Tibial nerve (tissue), 4 donors: ENCODE measurements at regions not wholly inside any gene's neighbourhood (a gene's known extent, or its start where the extent isn't known, plus 50 kb on each side); places are given as distances from the start of the nearest gene placed in this dataset.

Experiments used
- DNase-seq, 2 donors: peaks; one replicate each; pipeline ENCODE4 v3.0.0-alpha.2; 2019; ENCODE audit warnings: low spot score in 2 of 2
- H3K27ac ChIP-seq, 4 donors: fragments of 200-600 bp; sonication (generic) in 3 of 4; one replicate each; pipeline ENCODE4 v1.5.1; 2017 to 2019; ENCODE audit warnings: mild to moderate bottlenecking in 1 of 4
- H3K27me3 ChIP-seq, 2 donors: fragments of 200-600 bp; sonication (generic) in 1 of 2; one replicate each; pipeline versions ENCODE4 v1.5.1 to v1.6.0; 2017 to 2019
- H3K36me3 ChIP-seq, 3 donors: fragments of 200-600 bp; sonication (generic); one replicate each; pipeline ENCODE4 v1.5.1; 2018 to 2019
- H3K4me1 ChIP-seq, 4 donors: fragments of 200-600 bp; sonication (generic) in 3 of 4; one replicate each; pipeline ENCODE4 v1.5.1; 2017 to 2019
- H3K4me3 ChIP-seq, 4 donors: fragments of 200-600 bp; sonication (generic) in 3 of 4; one replicate each; pipeline ENCODE4 v1.5.1; 2017 to 2019; ENCODE audit warnings: mild to moderate bottlenecking in 1 of 4, moderate library complexity in 1 of 4
- H3K9me3 ChIP-seq, 4 donors: fragments of 200-600 bp; sonication (generic) in 3 of 4; one replicate each; pipeline ENCODE4 v1.5.1; 2017 to 2019
- EP300 ChIP-seq, 2 donors: sonication (generic); formaldehyde crosslinking; IDR thresholded peaks; one replicate each; pipeline ENCODE4 v1.6.1; 2017; ENCODE audit warnings: antibody characterized with exemption in 2 of 2, mild to moderate bottlenecking in 1 of 2
- POLR2A ChIP-seq, 2 donors: fragments of 450-650 bp; IDR thresholded peaks; one replicate each; pipeline ENCODE4 v1.6.1; 2017; ENCODE audit warnings: antibody characterized with exemption in 2 of 2, mild to moderate bottlenecking in 2 of 2, moderate library complexity in 2 of 2
- WGBS, 2 donors: methylation state at CpG; one replicate each; pipeline ENCODE4 v1.1.5; 2018; 5-methylcytosine and 5-hydroxymethylcytosine counted together
- TF ChIP-seq, protein P1 (sequence below), 5 experiments: fragments of 200-600 bp in 3 of 5; fragments of 450-650 bp in 2 of 5; sonication (generic) in 3 of 5; IDR thresholded peaks; one replicate each; pipeline ENCODE4 v1.5.1; 2016 to 2019; ENCODE audit warnings: antibody characterized with exemption in 5 of 5, mild to moderate bottlenecking in 3 of 5, moderate library complexity in 2 of 5

- TF ChIP-seq EP300 (IDR thresholded peaks at IDR 0.05) (no peak), POLR2A (IDR thresholded peaks at IDR 0.05) (no peak)
- TF ChIP-seq, protein P1, sequence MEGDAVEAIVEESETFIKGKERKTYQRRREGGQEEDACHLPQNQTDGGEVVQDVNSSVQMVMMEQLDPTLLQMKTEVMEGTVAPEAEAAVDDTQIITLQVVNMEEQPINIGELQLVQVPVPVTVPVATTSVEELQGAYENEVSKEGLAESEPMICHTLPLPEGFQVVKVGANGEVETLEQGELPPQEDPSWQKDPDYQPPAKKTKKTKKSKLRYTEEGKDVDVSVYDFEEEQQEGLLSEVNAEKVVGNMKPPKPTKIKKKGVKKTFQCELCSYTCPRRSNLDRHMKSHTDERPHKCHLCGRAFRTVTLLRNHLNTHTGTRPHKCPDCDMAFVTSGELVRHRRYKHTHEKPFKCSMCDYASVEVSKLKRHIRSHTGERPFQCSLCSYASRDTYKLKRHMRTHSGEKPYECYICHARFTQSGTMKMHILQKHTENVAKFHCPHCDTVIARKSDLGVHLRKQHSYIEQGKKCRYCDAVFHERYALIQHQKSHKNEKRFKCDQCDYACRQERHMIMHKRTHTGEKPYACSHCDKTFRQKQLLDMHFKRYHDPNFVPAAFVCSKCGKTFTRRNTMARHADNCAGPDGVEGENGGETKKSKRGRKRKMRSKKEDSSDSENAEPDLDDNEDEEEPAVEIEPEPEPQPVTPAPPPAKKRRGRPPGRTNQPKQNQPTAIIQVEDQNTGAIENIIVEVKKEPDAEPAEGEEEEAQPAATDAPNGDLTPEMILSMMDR (IDR thresholded peaks at IDR 0.05) = no peak
- no peaks in the 10 kb centered on the region for H3K27me3 ChIP-seq
- no peaks in the 10 kb centered on the region for H3K4me1 ChIP-seq
- no peak for DNase-seq
- H3K27ac ChIP-seq = no peak overlapping the region
- 66 to 79% methylated on average over 2 of the region's 2 CpGs for WGBS, 2 donors
- no peaks in the 10 kb centered on the region for H3K9me3 ChIP-seq
- H3K4me3 ChIP-seq = no peak overlapping the region
- no peaks in the 10 kb centered on the region for H3K36me3 ChIP-seq
These were observed 92.6 kb upstream of the ATP2B1 start for GRCh38 chr12:89801284-89801683.

GRCh38 chr12:89800435-89800834 lies 91.8 kb upstream of the ATP2B1 start:
- no peak for DNase-seq
- Histone ChIP-seq H3K4me1 (no peaks in the 10 kb centered on the region), H3K27ac (no peak overlapping the region)

DNA sequence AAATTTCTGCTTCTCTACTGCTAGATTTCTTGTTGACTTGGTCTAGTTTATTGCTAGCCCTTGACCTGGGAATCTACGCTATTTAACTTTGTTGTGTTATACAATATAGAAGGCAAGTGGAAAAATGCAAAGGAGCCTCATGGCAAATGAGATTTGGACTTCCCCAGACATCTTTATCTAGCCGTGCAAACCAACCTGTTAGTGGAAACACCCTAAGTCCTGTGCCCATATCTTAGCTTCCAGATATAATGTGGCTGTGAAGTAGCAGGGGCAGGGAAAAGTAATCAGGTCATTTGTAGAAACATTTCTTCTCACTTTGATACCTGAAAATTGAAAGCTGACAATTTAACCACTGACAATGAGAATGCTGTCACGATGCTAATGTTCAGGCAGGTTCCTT lies 90.7 kb upstream of the ATP2B1 start:
- WGBS, 2 donors = 88 to 93% methylated on average over 3 of the region's 3 CpGs
- Histone ChIP-seq H3K27ac (no peak overlapping the region), H3K4me3 (no peak overlapping the region), H3K4me1 (no peaks in the 10 kb centered on the region), H3K9me3 (no peaks in the 10 kb centered on the region), H3K36me3 (no peaks in the 10 kb centered on the region), H3K27me3 (no peaks in the 10 kb centered on the region)
- TF ChIP-seq, protein P1 (IDR thresholded peaks at IDR 0.05) = no peak
- no peak for TF ChIP-seq EP300 (IDR thresholded peaks at IDR 0.05)
- DNase-seq = no peak

More at GRCh38 chr12:89800435-89800834, 91.8 kb upstream of the ATP2B1 start:
- Histone ChIP-seq H3K36me3 (no peaks in the 10 kb centered on the region), H3K9me3 (no peaks in the 10 kb centered on the region), H3K27me3 (no peaks in the 10 kb centered on the region), H3K4me3 (no peak overlapping the region)
- TF ChIP-seq POLR2A (IDR thresholded peaks at IDR 0.05) (no peak), EP300 (IDR thresholded peaks at IDR 0.05) (no peak)
- TF ChIP-seq, protein P1 (IDR thresholded peaks at IDR 0.05) = no peak

DNA sequence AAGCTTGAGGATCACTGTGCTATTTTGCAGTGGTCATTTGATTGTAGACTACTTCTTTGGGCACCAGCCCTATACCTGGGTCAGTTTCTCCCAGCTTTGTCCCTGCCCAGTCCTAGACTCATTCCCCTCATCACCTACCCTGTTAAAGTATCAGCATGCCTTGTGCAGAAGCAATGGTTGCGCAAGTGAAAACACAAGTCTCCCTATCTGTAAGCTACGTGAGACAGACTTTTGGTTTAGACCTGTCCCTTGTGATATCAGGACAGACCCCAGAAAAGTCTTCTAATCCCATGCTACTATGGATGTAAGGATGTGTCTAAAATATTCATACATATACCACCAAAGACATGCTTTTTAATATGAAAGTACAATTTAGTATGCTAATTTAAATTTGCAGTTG lies 88.8 kb upstream of the ATP2B1 start:
- DNase-seq = no peak
- 94 to 95% methylated on average over 2 of the region's 2 CpGs for WGBS, 2 donors
- Histone ChIP-seq H3K4me1 (no peaks in the 10 kb centered on the region), H3K36me3 (no peaks in the 10 kb centered on the region), H3K4me3 (no peak overlapping the region), H3K27me3 (no peaks in the 10 kb centered on the region), H3K27ac (no peak overlapping the region), H3K9me3 (no peaks in the 10 kb centered on the region)
- TF ChIP-seq, protein P1 (IDR thresholded peaks at IDR 0.05) = no peak
- TF ChIP-seq EP300 (IDR thresholded peaks at IDR 0.05) (no peak), POLR2A (IDR thresholded peaks at IDR 0.05) (no peak)

DNA sequence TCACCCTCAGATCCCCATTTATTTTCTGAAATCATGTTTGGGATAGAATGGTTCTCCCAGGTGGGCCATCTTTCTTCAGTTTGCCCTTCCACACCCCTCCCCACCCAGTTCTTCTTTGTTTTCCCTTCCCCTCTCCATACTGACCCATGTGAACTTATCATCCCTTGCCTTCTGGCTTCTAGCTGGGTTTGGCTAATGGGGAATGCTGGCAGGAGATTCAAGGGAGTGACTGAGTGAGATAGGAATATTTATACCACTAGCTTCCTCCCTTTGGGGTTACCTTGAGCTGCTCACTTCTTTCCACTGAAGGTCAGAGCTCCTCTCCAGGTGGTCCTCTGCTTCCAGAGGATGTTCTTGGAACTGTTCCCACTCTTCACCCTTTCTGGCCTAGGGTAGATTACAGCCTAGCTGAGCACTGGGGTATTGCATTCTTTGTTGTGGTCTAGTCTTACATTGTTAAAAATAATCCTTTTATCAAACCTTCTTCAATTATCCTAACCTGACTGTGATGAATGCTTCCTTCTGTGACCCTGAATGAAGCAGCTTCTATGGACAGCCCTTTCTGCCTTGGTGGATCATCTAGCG lies 88.3 kb upstream of the ATP2B1 start:
- WGBS, 2 donors = 88 to 93% methylated on average over 1 of the region's 1 CpG
- Histone ChIP-seq H3K36me3 (no peaks in the 10 kb centered on the region), H3K27me3 (no peaks in the 10 kb centered on the region), H3K4me3 (no peak overlapping the region), H3K4me1 (no peaks in the 10 kb centered on the region), H3K9me3 (no peaks in the 10 kb centered on the region), H3K27ac (no peak overlapping the region)
- no peak for DNase-seq
- TF ChIP-seq EP300 (IDR thresholded peaks at IDR 0.05) (no peak), POLR2A (IDR thresholded peaks at IDR 0.05) (no peak)
- TF ChIP-seq, protein P1 (IDR thresholded peaks at IDR 0.05) = no peak
